ENCODE measurements at regions not wholly inside any gene's neighbourhood (a gene's known extent, or its start where the extent isn't known, plus 50 kb on each side); places are given as distances from the start of the nearest gene placed in this dataset.
"Not testable (repeated sequence)": the region's sequence is repeated elsewhere in the genome, so short reads cannot be mapped to it uniquely, and the experiment has no call there.

- DNase-seq (ENCODE audit: low read depth in 4 of 4, low spot score in 3 of 4), result no peak
These were observed 63.4 kb downstream of the SMIM38 start for GRCh38 chr11:69218946-69219720.

- no peak for DNase-seq (ENCODE audit: low read depth in 4 of 4, low spot score in 3 of 4)
These were observed 64.3 kb downstream of the SMIM38 start for GRCh38 chr11:69219991-69220390.

GRCh38 chr11:69220561-69221051, 64.9 kb downstream of the SMIM38 start:
- no peak for DNase-seq (ENCODE audit: low read depth in 4 of 4, low spot score in 3 of 4)

GRCh38 chr11:69221086-69221485, 65.4 kb downstream of the SMIM38 start:
- no peak for DNase-seq (ENCODE audit: low read depth in 4 of 4, low spot score in 3 of 4)

GRCh38 chr11:69221636-69222035, 65.9 kb downstream of the SMIM38 start:
- not testable (repeated sequence) for DNase-seq (ENCODE audit: low read depth in 4 of 4, low spot score in 3 of 4)

- no peak for DNase-seq (ENCODE audit: low read depth in 4 of 4, low spot score in 3 of 4)
These were observed 66.7 kb upstream of the MYEOV start for GRCh38 chr11:69227271-69227670.

- DNase-seq (ENCODE audit: low read depth in 4 of 4, low spot score in 3 of 4), result no peak
These were observed 64.4 kb upstream of the MYEOV start for GRCh38 chr11:69229511-69229910.

GRCh38 chr11:69230856-69231425, 63.0 kb upstream of the MYEOV start:
- DNase-seq (ENCODE audit: low read depth in 4 of 4, low spot score in 3 of 4), result no peak

- no peak for DNase-seq (ENCODE audit: low read depth in 4 of 4, low spot score in 3 of 4)
These were observed 62.4 kb upstream of the MYEOV start for GRCh38 chr11:69231466-69232018.

- no peak for DNase-seq (ENCODE audit: low read depth in 4 of 4, low spot score in 3 of 4)
These were observed 60.9 kb upstream of the MYEOV start for GRCh38 chr11:69232821-69233743.

- DNase-seq (ENCODE audit: low read depth in 4 of 4, low spot score in 3 of 4), result peak in 2 of 4 donors; percentile 41 to 53
These were observed 60.0 kb upstream of the MYEOV start for GRCh38 chr11:69233744-69234570.

GRCh38 chr11:69234740-69235710, 58.9 kb upstream of the MYEOV start:
- DNase-seq (ENCODE audit: low read depth in 4 of 4, low spot score in 3 of 4), result no peak

- DNase-seq (ENCODE audit: low read depth in 4 of 4, low spot score in 3 of 4), result no peak
These were observed 55.2 kb upstream of the MYEOV start for GRCh38 chr11:69238573-69239351.

GRCh38 chr11:69239641-69240040, 54.3 kb upstream of the MYEOV start:
- no peak for DNase-seq (ENCODE audit: low read depth in 4 of 4, low spot score in 3 of 4)

GRCh38 chr11:69240332-69241074, 53.5 kb upstream of the MYEOV start:
- no peak for DNase-seq (ENCODE audit: low read depth in 4 of 4, low spot score in 3 of 4)

- no peak for DNase-seq (ENCODE audit: low read depth in 4 of 4, low spot score in 3 of 4)
These were observed 52.7 kb upstream of the MYEOV start for GRCh38 chr11:69241075-69241740.

- DNase-seq (ENCODE audit: low read depth in 4 of 4, low spot score in 3 of 4), result no peak
These were observed 52.1 kb upstream of the MYEOV start for GRCh38 chr11:69241844-69242243.
